Ishikawa (cell line): ENCODE measurements at regions not wholly inside any gene's neighbourhood (a gene's known extent, or its start where the extent isn't known, plus 50 kb on each side); places are given as distances from the start of the nearest gene placed in this dataset.

Experiments
- CEBPB ChIP-seq: IDR thresholded peaks from 2 replicates; pipeline ENCODE4 v1.6.1; 2012
- CREB1 ChIP-seq: IDR thresholded peaks from 2 replicates; pipeline ENCODE4 v1.6.1; 2012; ENCODE audit warnings: low read depth
- EGR1 ChIP-seq: IDR thresholded peaks from 2 replicates; pipeline ENCODE4 v1.6.1; 2012
- EP300 ChIP-seq: IDR thresholded peaks from 2 replicates; pipeline ENCODE4 v1.6.1; 2012; ENCODE audit warnings: borderline replicate concordance
- FOXM1 ChIP-seq: IDR thresholded peaks from 2 replicates; pipeline ENCODE4 v1.6.1; 2012; ENCODE audit warnings: low read depth, borderline replicate concordance
- MAX ChIP-seq: IDR thresholded peaks from 2 replicates; pipeline ENCODE4 v1.6.1; 2012
- NFIC ChIP-seq: IDR thresholded peaks from 2 replicates; pipeline ENCODE4 v1.6.1; 2012
- RAD21 ChIP-seq: IDR thresholded peaks from 2 replicates; pipeline ENCODE4 v1.6.1; 2012; ENCODE audit warnings: low read depth
- REST ChIP-seq: IDR thresholded peaks from 2 replicates; pipeline ENCODE4 v1.6.1; 2012; ENCODE audit warnings: low read depth, mild to moderate bottlenecking
- TAF1 ChIP-seq: IDR thresholded peaks from 2 replicates; pipeline ENCODE4 v1.6.1; 2012; ENCODE audit warnings: low read depth, mild to moderate bottlenecking
- TCF12 ChIP-seq: IDR thresholded peaks from 2 replicates; pipeline ENCODE4 v1.6.1; 2012; ENCODE audit warnings: low read depth
- TEAD4 ChIP-seq: IDR thresholded peaks from 2 replicates; pipeline ENCODE4 v1.6.1; 2012
- YY1 ChIP-seq: IDR thresholded peaks from 2 replicates; pipeline ENCODE4 v1.6.1; 2012; ENCODE audit warnings: low read depth
- ZBTB7A ChIP-seq: IDR thresholded peaks from 2 replicates; pipeline ENCODE4 v1.6.1; 2012; ENCODE audit warnings: low read depth

- TF ChIP-seq EGR1, result no peak
- no peak for TF ChIP-seq TEAD4
- TF ChIP-seq FOXM1, result no peak
- no peak for TF ChIP-seq ZBTB7A
- TF ChIP-seq MAX, result no peak
- no peak for TF ChIP-seq RAD21
- TF ChIP-seq CEBPB, result no peak
- no peak for TF ChIP-seq YY1
- no peak for TF ChIP-seq REST
- TF ChIP-seq CREB1, result no peak
- no peak for TF ChIP-seq EP300
- no peak for TF ChIP-seq NFIC
- TF ChIP-seq TAF1, result no peak
- no peak for TF ChIP-seq TCF12
These were observed 428.5 kb upstream of the FRG2C start for GRCh38 chr3:75235631-75236030.
